D341Med (cell line): ENCODE measurements at regions not wholly inside any gene's neighbourhood (a gene's known extent, or its start where the extent isn't known, plus 50 kb on each side); places are given as distances from the start of the nearest gene placed in this dataset.
"Not testable (repeated sequence)": the region's sequence is repeated elsewhere in the genome, so short reads cannot be mapped to it uniquely, and the experiment has no call there.

ENCODE experiments used
- DNase-seq: peaks from one replicate; pipeline ENCODE4 v3.0.0; 2012; ENCODE audit warnings: low spot score

DNA sequence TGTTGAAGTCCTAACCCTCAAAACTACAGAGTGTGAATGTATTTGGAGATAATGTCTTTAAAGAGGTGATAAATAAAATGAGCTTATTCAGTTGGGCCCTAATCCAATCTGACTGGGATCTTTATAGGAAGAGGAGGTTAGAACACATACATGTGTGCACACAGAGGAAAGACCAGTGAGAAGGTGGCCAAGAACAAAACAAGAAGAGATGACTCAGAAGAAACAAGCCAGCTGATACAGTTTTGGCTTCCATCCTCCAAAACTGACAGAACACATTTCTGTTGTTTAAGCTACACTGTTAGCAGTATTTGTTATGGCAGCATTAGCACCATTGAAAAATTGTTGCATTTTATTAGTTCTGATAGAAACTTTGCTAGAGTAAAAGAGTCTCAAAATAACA, 609.3 kb upstream of the IMPG1 start:
- DNase-seq = no peak

DNA sequence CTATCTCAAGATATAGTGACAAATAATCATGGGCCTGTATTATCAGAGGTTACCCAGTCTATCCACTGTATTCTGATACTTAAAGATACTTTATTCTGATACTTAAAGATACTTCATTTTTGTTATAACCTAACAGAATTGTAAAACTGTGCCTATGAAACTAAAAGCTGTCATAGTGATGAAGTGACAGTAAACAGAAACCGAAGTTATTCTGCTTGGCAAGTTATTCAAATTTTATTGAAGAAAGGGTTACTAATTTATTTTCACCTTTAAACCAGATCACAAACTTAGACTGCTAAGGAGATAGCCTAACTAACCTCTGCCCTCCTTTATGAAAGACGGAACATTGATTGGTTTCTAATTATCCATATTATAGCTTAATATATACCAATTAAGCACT, 604.6 kb upstream of the IMPG1 start:
- DNase-seq = no peak

DNA sequence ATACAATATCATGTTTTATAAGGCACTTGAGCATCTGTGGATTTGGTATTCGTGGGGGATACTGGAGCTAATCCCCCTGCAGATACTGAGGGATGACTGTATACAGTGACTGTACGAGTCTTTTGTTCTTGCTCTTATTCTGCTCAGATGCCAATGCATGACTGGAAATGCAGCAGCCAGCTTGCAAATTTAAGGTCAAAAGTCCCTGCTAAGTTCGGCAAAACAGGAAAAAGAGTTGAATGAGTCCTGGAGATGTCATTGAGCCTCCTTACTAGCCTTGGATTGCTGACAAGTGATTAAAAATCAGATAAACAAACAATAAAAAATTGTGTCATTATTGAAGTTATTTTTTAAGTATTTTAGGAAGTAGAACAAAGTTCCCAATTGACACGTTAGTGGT, 599.3 kb upstream of the IMPG1 start:
- no peak for DNase-seq

DNA sequence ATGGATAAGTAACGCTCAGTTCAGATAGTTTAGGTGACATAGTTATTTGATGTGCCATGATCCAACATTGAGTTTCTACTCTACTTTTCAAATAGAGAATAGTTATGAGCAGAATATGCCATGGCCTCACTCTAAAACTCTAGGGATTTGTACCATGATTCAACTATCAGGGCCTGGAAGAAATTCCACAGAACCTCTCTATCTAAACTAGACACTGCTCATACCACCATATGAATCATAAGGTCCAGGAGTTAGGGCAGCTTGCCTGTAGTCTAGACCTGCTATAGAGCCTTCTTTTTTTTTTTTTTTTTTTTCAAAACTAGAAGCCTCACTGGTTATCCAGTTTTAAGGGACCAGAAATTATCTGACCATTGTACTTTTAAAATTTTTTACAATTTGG, 571.8 kb upstream of the IMPG1 start:
- no peak for DNase-seq

DNA sequence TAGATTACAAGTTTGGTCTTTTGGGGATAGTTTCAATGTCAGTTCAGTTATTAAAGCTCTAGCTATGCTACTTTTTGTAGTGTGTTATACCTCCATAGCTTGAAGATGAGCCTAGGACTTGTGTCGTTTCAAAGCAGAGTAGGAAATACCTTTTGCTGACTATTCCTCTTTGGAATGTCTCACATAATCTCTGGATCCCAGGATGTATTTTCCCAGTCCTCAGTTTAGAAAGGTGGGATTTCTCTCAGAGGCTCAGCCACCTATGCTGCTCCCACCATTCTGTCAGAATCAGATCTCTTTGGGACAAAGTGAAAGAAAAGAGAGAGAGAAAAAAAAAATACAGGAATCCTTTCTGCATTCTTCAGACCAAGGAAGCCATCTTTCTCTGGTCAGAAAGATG, 567.5 kb upstream of the IMPG1 start:
- no peak for DNase-seq

DNA sequence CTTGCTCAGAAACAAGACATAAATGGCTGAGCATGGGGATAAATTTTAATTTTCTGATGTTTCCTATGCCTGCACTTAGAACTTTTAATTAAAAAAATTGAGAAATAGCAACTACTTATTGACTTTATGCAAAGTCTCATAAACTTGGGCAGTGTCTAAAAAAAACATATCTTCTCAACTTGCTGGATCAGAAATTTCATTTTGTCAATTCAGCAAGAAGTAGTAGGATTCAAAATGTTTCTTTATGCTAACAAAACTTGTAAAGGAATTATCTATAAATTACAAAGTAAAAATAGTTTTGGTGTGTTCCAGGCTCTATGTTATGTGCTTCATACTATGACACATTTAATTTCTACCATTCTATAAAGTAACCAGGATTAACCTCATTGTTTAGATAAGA, 562.2 kb upstream of the IMPG1 start:
- no peak for DNase-seq

DNA sequence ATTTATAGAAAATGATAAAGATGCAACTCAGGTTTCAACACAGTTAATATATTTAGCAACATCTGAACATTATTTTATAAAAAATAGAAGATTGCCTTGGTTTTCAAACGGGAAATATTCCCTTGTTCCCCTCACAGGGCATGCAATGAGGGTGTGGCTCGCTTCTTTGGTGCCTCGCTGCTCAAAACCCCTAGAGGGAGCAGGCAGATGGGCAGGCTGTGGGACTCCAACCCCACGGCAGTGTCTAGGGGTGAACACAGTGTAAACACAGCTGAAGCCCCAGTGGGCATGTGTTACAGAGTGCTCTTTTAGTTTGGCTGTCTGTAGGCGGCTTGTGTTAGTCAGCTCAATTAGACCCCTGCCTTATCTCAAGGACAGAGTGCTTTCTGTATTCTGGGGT, 560.8 kb upstream of the IMPG1 start:
- DNase-seq = no peak

DNA sequence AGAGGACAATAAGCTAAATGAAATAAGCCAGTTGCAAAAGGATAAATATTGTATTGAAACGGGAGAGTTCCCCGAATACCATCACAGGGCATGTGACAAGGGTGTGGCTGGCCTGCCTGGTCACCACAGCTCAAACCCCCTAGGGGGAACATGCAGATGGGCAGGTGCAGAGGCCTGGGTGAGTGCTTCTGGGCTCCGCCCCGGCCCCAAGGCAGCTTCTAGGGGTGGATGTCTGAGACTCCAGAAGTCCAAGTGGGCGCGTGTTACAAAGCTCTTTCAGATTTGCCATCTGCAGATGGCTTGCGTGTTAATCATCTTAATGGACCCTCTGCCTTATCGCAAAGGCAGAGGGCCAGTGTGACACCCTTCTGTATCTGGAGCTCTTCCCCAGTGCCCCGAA, 559.2 kb upstream of the IMPG1 start:
- no peak for DNase-seq

DNA sequence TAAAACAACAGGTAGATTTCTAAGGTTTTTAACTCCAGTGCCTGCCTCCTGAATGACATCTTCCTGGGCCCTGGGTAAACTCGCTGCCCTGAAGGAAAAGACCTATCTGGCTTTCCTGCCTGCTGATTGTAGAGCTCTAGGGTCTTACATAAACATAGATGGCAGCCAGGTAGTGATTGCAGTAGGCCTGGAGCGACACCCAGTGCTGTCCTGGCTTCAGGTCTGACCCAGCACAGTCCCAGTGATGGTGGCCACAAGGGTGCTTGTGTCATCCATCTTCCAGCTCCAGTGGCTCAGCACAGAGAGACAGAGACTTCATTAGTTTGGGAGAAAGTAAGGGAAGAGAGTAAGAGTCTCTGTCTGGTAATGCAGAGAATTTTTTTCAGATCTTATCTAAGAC, 542.9 kb upstream of the IMPG1 start:
- DNase-seq = no peak

DNA sequence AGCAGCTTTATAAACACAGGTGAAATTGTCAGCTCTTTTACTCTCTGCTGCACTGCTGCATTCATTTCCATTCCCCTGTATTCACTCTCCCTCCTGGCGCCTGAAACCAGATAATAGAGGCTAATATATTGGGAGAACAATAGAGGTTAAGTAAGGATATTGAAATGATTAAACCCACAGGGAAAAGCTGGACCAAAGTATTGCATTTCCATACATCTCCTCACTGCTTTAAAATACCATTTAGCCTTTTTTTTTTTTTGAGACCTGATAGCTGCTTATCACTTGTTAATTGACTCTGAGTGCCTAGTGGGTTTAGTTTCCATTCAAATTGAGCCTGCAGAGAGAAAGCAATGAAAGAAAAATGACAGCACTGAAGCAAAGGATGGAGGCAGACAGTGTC, 540.5 kb upstream of the IMPG1 start:
- no peak for DNase-seq

DNA sequence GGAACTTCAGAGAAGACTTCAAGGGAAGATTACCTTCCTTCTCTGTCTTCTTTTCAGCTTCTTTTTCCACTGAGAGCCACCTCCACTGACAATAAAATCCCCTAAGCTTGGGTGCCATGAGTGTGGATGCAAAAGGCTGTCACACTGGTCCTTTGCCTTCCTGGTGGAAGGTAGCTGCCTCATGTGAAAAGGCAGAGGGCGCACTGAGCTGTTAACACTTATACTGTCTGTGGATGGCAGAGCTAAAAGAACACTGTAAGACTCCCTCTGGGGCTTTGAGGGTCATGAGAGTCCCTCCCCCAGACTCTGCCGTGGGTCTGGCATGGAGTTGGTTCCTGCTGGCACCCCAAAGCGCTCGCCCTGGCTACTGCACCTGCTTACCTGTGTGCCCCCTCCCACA, 536.7 kb upstream of the IMPG1 start:
- no peak for DNase-seq

DNA sequence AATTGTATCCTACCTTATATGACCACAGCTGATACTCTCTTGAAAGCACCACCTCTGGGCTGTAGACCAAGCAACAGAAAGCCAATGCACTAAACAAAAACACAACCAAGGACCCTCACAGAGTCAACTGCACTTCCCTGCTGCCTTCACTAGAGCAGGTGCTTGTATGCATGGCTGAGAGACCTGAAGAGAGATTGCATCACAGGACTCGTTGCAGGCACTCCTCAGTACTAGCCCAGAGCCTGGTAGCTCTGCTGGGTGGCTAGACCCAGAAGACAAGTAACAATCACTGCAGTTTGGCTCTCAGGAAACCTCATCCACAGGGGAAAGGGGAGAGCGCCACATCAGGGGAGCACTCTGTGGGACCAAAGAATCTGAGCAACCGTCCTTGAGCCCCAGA, 521.6 kb upstream of the IMPG1 start:
- DNase-seq = no peak

DNA sequence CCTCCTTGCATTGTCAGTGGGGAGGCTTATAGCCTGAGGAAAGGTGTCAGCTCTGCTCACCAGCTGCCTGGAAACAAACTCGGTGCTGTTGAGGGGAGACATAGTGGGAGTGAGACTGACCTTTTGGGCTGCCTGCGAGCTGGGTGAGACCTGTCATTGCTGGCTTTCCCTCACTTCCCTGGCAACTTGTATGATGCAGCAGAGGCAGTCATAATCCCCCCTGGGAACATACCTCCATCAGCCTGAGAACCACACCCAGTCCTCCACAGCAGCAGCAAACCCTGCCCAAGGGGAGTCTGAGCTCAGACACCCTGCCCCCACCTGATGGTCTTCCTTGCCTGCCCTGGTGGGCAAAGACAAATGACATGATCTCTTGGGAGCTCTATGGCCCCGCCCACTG, 521.2 kb upstream of the IMPG1 start:
- DNase-seq = no peak

DNA sequence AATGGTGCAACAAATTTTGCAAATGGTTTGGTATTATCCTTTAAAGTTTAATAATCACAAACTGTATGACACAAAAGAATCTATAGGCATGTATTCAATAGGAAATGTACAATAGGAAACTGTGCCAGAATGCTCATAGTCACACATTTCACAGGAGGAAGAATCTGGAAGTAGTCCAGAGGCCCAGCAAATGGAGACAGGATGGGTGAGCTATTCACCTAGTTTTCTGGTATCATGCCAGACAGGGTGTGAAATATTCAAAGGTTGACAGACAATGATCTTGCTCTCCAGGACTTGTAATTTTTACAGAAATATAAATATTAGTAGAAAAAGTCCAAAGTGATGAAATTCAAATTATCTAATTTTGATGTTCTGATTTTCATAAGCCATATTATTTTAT, 520.1 kb upstream of the IMPG1 start:
- DNase-seq = no peak

DNA sequence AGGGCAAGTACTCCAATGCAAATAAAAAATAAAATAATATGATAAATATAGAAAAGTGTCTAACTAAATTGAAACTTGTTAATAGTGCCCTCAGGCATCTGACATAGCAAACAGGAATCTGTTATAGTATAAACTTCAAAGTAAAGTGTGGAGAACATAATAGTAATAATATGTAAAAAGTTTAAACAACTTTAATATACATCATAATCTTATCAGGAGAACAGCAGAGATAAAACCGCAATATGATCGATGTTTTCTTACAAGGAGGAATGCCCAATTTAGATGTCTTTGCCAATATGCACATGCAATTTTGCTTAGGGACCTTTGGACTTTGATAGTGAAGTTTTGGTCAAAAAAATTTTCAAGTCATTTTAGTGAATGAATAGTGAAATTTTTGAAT, 514.8 kb upstream of the IMPG1 start:
- no peak for DNase-seq

DNA sequence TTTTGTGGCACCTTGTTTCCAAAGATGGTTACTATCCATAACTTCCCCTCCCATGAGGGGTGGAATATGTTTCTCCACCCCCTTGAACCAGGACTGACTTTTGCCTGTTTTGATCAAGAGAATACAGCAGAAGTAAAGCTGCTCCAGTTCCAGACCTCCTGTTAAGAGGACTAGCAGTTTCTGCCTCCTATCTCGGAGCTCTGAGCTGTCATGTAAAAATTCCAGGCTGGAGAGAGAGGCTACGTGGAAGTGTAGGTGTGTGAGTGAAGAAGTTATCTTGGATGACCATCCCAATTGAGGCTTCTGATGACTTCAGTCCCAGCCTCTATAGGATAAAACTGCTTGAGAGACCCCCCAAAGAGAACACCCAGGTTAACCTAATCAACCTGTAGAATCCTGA, 511.7 kb upstream of the IMPG1 start:
- DNase-seq = no peak

DNA sequence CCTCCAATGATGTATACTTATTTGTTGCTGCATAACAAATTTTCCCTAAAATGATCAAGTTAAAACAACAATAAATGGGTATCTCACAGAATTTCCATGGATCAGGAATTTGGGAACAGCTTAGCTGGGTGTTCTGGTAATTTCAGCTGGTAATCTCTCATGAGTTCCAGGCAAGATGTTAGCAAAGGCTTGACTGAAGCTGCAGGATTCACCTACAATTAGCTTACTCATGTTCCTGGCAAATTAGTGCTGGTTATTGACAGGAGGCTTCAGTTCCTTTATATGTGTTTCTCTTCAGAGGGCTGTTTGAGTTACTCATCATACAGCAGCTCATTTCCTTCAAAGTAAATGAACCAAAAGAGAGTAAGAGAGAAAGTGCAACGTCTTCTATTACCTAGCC, 506.3 kb upstream of the IMPG1 start:
- no peak for DNase-seq

DNA sequence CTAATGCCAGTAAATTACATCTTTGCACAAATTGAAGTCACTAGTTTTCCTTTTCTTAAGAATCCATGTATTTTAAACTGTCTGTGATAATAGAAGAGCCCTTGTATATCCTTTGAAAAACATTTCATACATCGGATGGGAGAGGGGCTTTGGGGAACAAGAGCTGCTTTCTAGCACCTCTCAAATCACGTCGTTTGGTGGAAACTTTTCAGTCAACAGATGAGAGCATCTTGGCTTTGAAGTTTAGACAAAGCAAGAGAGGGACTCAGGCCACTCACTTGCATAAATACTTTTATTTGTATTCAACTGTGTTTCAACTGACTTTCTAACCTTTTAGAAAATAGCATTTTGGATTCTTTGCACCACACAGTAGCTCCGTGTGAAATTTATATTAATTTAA, 502.3 kb upstream of the IMPG1 start:
- DNase-seq = no peak

DNA sequence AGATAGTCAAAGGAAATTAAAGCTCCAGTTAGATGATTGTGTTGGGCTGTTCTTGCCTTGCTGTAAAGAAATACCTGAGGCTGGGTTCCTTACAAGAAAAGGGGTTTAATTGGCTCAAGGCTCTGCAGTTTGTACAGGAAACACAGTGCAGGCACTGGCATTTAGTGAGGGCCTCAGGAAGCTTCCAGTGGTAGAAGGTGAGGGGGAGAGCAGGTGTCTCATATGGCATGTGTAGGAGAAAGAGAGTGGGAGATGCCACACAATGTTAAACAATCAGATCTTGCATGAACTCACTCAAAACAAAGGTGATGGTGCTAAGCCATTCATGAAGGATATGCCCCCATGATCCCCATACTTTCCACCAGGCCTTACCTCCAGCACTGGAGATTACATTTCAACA, 493.5 kb upstream of the IMPG1 start:
- DNase-seq = no peak

DNA sequence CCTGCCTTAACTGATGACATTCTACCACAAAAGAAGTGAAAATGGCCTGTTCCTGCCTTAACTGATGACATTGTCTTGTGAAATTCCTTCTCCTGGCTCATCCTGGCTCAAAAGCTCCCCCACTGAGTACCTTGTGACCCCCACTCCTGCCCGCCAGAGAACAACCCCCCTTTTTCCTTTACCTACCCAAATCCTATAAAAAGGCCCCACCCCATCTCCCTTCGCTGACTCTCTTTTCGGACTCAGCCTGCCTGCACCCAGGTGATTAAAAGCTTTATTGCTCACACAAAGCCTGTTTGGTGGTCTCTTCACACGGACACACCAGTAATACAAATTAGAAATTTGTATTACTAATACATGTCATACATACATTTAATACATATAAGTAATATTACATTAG, 489.9 kb upstream of the IMPG1 start:
- not testable (repeated sequence) for DNase-seq

DNA sequence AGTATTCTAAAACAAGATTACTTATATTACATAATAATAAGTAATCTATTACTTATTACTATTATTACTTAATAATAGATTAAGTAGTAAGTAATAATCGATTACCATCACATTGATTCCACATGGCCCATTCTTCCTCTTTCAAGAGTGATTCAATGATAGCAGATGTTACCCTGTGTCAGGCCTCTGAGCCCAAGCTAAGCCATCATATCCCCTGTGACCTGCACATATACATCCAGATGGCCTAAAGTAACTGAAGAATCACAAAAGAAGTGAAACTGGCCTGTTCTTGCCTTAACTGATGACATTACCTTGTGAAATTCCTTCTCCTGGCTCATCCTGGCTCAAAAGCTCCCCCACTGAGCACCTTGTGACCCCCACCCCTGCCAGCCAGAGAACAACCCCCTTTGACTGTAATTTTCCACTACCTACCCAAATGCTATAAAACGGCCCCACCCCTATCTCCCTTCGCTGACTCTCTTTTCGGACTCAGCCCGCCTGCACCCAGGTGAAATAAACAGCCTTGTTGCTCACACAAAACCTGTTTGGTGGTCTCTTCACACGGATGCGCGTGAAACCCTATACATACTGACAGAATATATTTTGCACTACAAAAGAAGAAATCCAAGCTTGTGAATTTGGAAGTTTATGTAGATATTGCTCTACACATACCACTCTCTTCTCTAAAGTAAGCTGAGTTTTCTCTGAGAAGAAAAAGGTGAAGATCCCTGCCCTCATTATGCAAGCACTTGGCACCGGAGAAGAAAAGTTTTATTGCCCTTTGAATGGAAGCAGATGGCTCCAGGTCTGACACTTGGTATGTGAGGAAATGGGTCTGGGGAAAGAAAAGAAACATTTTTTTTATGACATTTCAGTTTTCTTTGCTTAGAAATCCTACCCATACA, 488.6 kb upstream of the IMPG1 start:
- not testable (repeated sequence) for DNase-seq

DNA sequence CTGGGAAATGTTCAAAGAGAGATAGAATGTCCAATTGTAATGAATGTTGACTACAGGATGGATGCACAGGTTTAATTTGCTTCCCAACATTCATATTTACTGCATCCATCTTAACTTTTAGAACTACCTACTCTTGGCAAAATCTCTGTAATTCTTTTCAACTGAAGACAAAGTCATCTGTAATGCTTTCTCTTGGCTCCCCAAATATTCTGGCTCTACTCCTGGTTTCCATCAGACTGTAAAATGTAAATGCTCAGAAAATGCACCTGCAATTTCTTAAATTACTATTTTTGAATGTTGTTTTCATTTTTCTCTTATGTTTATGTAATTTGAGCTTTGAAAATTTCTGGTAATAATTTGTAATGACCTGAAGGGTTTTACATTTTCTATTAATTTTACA, 480.8 kb upstream of the IMPG1 start:
- no peak for DNase-seq

DNA sequence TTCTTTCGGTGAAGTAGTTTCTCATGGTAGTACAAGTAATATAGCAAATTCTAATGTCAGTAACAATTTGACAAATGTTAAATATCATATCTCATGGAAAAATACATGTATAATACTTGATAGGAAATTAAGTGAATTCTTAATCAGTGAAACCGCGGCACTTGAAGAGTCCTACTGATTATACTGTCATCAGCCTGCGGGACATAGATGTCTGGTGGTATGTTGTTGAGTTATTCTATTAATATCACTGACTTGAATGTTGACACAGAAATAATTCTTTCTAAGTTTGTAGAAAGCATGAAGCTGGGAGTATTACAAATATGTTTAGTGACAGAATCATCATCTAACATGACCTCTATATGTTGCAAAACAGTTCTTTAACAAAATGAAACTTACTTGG, 479.8 kb upstream of the IMPG1 start:
- DNase-seq = no peak

DNA sequence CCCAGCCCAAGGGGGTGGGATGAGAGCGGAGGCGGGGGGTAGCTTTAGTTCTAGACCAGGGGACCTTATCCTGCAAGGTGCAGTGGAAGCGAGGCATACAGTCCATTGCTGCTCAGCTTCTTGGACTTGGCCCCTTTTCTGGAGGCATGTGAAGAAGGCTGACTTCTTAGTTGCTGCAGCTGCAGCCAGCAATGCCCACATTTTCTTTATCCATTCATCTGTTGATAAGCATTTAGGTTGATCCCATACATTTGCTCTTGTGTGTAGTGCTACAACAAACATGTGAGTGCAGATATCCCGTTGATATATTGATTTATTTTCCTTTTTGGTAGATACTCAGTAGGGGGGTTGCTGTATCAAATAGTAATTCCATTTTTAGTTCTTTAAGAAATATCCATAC, 461.2 kb upstream of the IMPG1 start:
- no peak for DNase-seq
